Neuron (in vitro differentiated cells): ENCODE measurements at regions not wholly inside any gene's neighbourhood (a gene's known extent, or its start where the extent isn't known, plus 50 kb on each side); places are given as distances from the start of the nearest gene placed in this dataset.
"Not testable (repeated sequence)": the region's sequence is repeated elsewhere in the genome, so short reads cannot be mapped to it uniquely, and the experiment has no call there.

ENCODE experiments used
- H2AFZ ChIP-seq: one replicate; pipeline ENCODE4 v1.6.1; 2013; ENCODE audit warnings: low read depth, mild to moderate bottlenecking, inconsistent platforms, low read length, moderate library complexity
- H3K27me3 ChIP-seq: one replicate; pipeline ENCODE4 v1.6.1; 2013; ENCODE audit warnings: low read length; ENCODE audit not compliant: insufficient read depth
- H3K36me3 ChIP-seq: one replicate; pipeline ENCODE4 v1.6.1; 2013; ENCODE audit warnings: low read length; ENCODE audit not compliant: insufficient read depth
- H3K4me1 ChIP-seq: one replicate; pipeline ENCODE4 v1.6.1; 2013; ENCODE audit warnings: low read length; ENCODE audit not compliant: insufficient read depth
- H3K4me3 ChIP-seq: 2 replicates; pipeline ENCODE4 v1.5.1; 2013; ENCODE audit warnings: mild to moderate bottlenecking, low read length, moderate library complexity
- H3K9me3 ChIP-seq: one replicate; pipeline ENCODE4 v1.6.1; 2013; ENCODE audit warnings: low read length

DNA sequence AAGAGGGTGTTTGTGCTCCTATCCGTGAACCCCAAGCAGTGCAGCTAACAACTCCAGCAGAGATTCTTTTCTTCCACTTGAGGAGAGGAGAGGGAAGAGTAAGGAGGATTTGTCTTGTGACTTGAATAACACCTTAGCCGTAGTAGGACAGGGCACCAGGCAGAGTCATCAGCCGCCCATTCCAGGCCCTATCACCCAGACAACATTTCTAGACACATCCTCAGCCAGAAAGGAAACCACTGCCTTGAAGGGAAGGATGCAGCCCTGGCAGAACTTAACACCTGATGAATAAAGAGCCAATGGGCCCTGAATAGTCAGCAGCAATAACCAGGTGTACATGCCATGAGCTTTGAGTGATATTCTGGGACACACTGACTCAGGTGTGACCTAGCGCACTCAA lies 1013.0 kb upstream of the COX7C start:
- no peaks in the 10 kb centered on the region for H3K36me3 ChIP-seq
- no peaks in the 10 kb centered on the region for H3K4me1 ChIP-seq
- H3K27me3 ChIP-seq = no peaks in the 10 kb centered on the region
- no peak overlapping the region for H3K4me3 ChIP-seq
- no peak overlapping the region for H2AFZ ChIP-seq
- no peaks in the 10 kb centered on the region for H3K9me3 ChIP-seq

DNA sequence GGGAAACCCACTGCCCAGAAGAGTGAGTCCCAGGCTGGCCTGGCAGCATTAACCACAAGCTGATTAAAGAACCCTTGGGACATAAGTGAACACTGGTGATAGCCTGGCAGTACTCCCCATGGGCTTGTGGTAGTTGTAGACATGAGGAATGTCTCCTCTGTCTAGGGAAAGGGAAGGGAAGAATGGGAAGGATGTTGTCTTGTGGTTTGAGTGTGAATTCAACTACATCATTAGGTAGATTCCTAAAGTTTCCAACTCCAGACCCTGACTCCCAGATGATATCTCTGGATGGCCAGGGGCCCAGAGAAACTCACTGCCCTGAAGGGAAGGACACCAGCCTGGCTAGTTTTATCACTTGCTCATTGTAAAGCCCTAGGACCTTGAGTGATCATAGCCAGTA lies 1012.4 kb upstream of the COX7C start:
- Histone ChIP-seq H3K36me3 (no peaks in the 10 kb centered on the region), H2AFZ (no peak overlapping the region), H3K4me3 (no peak overlapping the region), H3K9me3 (no peaks in the 10 kb centered on the region), H3K4me1 (no peaks in the 10 kb centered on the region), H3K27me3 (no peaks in the 10 kb centered on the region)

DNA sequence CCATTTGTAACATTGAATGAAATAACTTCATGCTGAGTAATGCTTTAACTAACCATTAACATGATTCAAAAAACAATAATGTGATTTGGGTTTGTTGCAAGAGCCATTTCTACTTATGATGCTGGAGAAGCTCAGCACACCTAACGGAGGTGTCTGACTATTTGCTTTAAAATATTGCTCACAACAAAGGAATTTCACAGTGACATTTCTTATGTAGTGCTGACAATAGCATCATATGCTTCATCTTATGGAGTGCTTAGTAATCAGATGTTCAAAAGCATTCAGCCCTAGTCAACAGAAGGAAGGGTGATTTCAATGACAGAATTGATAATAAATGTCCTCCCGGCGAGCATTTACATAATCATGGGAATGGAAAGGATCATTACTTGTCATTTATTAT lies 1003.3 kb upstream of the COX7C start:
- no peaks in the 10 kb centered on the region for H3K4me1 ChIP-seq
- H3K9me3 ChIP-seq = no peaks in the 10 kb centered on the region
- no peaks in the 10 kb centered on the region for H3K27me3 ChIP-seq
- H2AFZ ChIP-seq = no peak overlapping the region
- H3K4me3 ChIP-seq = no peak overlapping the region
- H3K36me3 ChIP-seq = no peaks in the 10 kb centered on the region

DNA sequence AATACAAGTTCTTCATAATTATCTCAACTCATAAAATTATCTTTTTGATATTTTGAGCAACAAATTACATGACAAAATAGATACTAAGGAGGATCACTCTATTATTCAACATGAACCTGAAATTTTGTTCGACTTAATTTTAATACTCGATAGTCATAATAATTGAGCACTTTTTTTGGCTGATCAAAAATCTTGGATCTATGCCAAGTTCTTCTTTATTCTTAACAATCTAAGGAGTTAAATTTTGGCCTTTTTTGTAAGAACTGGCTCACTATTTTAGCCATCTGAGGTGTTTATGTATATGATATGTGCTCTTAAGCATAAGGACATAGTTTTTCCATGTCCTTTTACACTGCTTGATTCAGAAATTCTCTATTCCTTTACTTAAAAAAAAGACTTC lies 996.1 kb upstream of the COX7C start:
- no peaks in the 10 kb centered on the region for H3K4me1 ChIP-seq
- no peaks in the 10 kb centered on the region for H3K36me3 ChIP-seq
- H2AFZ ChIP-seq = no peak overlapping the region
- H3K4me3 ChIP-seq = no peak overlapping the region
- H3K9me3 ChIP-seq = no peaks in the 10 kb centered on the region
- no peaks in the 10 kb centered on the region for H3K27me3 ChIP-seq

DNA sequence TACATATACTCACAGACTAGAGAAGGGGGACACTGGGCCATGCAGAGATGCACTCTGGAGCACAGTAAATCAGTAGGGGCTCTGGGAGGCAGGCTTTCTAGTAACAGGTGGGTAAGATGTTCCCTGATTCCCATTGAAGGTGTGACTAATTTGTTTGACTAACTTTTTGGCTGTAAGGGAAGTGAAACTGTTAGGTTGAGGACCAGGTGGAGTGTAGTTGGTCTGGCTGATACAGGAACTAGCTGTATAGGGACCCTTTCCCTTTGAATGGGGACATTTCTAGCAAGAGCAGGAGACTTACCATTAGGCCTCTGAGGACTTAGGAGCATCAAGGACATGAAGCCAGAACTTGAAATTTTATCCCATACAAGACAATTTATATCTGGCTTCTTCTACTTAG lies 989.6 kb upstream of the COX7C start:
- no peak overlapping the region for H3K4me3 ChIP-seq

DNA sequence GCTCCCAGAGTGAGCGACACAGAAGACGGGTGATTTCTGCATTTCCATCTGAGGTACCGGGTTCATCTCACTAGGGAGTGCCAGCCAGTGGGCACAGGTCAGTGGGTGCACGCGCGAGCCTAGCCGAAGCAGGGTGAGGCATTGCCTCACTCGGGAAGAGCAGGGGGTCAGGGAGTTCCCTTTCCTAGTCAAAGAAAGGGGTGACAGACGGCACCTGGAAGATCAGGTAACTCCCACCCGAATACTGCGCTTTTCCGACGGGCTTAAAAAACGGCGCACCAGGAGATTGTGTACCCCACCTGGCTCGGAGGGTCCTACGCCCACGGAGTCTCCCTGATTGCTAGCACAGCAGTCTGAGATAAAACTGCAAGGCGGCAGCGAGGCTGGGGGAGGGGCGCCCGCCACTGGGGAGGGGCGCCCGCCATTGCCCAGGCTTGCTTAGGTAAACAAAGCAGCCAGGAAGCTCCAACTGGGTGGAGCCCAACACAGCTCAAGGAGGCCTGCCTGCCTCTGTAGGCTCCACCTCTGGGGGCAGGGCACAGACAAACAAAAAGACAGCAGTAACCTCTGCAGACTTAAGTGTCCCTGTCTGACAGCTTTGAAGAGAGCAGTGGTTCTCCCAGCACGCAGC lies 979.1 kb upstream of the COX7C start:
- H3K9me3 ChIP-seq, H3K4me1 ChIP-seq, H3K36me3 ChIP-seq, H2AFZ ChIP-seq, H3K27me3 ChIP-seq, H3K4me3 ChIP-seq: not testable (repeated sequence)

More for the DNA sequence above, 989.6 kb upstream of the COX7C start:
- Histone ChIP-seq H2AFZ (no peak overlapping the region), H3K4me1 (no peaks in the 10 kb centered on the region), H3K36me3 (no peaks in the 10 kb centered on the region), H3K9me3 (no peaks in the 10 kb centered on the region), H3K27me3 (no peaks in the 10 kb centered on the region)

DNA sequence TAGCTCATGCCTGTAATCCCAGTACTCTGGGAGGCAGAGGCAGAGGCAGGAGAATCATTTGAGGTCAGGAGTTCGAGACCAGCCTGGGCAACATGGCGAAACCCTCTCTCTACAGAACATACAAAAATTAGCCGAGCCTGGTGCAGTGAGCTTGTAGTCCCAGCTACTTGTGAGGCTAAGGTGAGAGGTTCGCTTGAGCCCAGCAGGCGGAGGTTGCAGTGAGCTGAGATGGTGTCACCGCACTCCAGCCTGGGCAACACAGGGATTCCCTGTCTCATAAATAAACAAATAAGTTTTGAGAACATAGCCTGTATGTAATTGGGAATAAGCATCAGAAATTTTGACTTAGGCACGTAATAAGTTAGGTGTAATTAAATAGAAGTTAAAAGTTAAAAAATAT lies 971.7 kb upstream of the COX7C start:
- Histone ChIP-seq H2AFZ (no peak overlapping the region), H3K9me3 (no peaks in the 10 kb centered on the region), H3K4me3 (no peak overlapping the region), H3K4me1 (no peaks in the 10 kb centered on the region), H3K27me3 (no peaks in the 10 kb centered on the region), H3K36me3 (no peaks in the 10 kb centered on the region)

DNA sequence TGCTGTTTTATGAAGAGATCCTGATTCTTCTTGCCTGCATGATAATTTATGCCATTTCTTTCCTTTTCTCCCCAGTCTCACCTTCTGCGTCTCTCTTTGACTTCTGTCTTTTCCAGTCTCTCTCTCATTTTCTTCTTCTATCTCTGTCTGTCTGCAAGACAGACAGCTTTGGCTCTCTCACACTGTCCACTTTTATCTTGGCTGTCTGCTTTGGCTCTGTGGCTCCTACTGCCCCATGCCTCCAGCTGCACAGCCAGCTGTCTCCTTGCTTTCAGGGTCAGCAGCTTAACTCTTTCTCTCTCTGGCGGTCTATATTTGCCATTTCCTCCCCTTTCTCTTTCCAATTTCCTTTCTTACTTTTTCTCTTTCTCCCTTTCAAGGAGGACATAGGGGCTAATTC lies 971.1 kb upstream of the COX7C start:
- no peaks in the 10 kb centered on the region for H3K36me3 ChIP-seq
- no peaks in the 10 kb centered on the region for H3K27me3 ChIP-seq
- no peaks in the 10 kb centered on the region for H3K4me1 ChIP-seq
- no peak overlapping the region for H2AFZ ChIP-seq
- no peak overlapping the region for H3K4me3 ChIP-seq
- H3K9me3 ChIP-seq = no peaks in the 10 kb centered on the region

DNA sequence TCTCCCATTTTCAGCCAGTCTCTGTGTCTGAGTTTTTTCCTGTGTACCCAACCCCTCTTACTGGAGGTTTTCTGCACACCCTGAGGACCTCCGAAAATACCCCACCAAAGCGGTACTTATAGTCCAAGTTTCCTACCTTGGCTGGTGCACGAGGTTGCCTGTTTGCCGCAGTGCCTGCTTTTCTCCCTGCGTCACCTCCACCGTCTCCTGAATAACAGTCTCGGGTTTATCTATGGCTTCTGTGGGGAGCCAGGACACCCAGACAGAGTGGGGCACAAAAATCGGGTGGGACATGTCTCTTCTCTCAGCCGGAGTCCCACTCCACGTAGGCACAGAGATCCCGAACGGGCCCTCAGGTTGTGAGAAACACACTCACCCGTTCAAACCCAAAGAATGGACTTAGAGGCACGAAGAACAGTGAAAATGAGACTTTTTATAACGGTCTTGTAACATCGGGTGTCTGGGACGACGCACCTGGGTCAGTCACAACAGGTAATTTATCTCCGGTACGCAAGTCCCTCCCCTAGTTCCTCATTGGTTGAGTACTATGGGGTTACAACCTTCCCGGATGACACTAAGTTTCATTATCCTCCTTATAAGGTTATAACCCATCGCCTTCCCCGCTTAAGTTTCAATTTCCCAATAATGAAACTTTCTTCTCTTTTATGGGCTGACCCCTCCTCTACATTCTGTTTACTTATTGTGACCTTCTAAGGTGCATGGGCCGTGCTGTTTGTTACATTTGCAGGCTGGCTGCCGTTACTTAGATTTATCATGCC lies 970.2 kb upstream of the COX7C start:
- no peak overlapping the region for H3K4me3 ChIP-seq
- H3K36me3 ChIP-seq = no peaks in the 10 kb centered on the region
- no peaks in the 10 kb centered on the region for H3K27me3 ChIP-seq
- H3K4me1 ChIP-seq = no peaks in the 10 kb centered on the region
- H2AFZ ChIP-seq = no peak overlapping the region
- no peaks in the 10 kb centered on the region for H3K9me3 ChIP-seq

DNA sequence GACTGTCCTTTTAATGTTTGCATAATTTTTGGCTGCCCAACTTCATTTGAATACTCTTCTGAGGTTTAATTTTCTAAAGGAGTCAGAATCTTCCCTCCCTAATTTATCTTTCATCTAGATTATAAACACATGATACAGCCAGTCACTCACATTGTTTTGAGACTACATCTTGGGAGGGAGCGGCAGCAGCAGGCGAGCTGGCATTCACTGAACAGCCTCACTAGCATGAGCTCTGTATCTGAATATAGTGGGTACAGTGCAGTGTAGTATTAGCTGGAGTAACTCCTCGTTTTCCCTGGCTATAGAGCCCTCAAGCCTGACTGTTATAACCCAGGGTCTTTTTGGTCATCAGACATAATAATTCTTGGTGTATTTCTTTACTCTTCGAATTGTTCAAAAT lies 969.2 kb upstream of the COX7C start:
- Histone ChIP-seq H3K4me1 (no peaks in the 10 kb centered on the region), H2AFZ (no peak overlapping the region), H3K9me3 (no peaks in the 10 kb centered on the region), H3K27me3 (no peaks in the 10 kb centered on the region), H3K4me3 (no peak overlapping the region), H3K36me3 (no peaks in the 10 kb centered on the region)

DNA sequence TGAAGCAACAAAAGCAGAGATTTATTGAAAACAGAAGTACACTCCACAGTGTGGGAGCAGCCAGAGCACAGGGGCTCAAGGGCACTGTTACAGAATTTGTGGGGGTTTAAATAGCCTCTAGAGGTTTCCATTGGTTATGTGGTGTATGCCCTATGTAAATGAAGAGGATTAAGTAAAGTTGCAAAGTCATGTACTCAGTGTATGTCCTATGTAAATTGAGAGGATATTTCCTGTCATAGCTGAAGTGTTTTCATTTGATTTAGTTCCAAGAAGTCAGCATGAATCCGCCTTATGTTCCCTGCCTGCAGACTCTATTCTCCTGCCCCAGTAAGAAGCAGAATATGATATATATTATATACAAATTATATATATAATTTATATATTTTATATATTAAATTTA lies 966.0 kb upstream of the COX7C start:
- H3K4me1 ChIP-seq = no peaks in the 10 kb centered on the region
- H3K27me3 ChIP-seq = no peaks in the 10 kb centered on the region
- no peak overlapping the region for H3K4me3 ChIP-seq
- no peaks in the 10 kb centered on the region for H3K9me3 ChIP-seq
- no peaks in the 10 kb centered on the region for H3K36me3 ChIP-seq
- H2AFZ ChIP-seq = no peak overlapping the region

DNA sequence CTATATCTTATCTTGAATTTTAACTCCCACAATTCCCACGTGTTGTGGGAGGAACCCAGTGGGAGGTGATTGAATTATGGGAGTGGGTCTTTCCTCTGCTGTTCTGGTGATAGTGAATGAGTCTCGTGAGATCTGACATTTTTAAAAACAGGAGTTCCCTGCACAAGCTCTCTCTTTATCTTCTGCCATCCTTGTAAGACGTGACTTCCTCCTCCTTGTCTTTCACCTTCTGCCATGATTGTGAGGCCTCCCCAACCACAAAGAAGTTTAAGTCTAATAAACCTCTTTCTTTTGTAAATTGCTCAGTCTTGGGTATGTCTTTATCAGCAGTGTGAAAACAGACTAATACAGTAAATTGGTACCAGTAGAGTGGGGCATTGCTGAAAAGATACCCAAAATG lies 963.6 kb upstream of the COX7C start:
- not testable (repeated sequence) for H3K27me3 ChIP-seq, H3K4me3 ChIP-seq, H3K4me1 ChIP-seq, H2AFZ ChIP-seq, H3K9me3 ChIP-seq, H3K36me3 ChIP-seq

DNA sequence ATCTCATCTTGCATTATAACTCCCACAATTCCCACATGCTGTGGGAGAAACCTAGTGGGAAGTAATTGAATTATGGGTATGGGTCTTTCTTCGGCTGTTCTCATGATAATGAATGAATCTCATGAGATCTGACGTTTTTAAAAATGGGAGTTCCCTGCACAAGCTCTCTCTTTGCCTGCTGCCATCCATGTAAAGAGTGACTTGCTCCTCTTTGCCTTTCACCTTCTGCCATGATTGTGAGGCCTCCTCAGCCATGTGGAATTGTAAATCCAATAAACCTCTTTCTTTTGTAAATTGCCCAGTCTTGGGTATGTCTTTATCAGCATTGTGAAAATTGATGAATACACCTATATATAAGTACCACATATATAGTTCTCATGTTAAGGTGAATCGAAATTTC lies 961.7 kb upstream of the COX7C start:
- no peaks in the 10 kb centered on the region for H3K4me1 ChIP-seq

DNA sequence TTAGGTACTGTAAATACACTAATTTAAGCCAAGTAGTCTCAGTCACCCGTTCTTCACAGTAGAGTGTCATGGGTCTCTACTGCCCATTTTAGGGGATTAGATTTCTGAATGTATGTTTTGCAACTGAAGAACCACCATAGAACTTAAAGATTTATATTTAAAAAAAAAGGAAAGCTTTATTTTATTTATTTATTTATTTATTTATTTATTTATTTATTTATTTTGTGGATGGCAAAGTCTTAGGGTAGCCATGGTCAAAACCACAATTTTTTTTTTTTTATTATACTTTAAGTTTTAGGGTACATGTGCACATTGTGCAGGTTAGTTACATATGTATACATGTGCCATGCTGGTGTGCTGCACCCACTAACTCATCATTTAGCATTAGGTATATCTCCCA lies 960.4 kb upstream of the COX7C start:
- not testable (repeated sequence) for H3K9me3 ChIP-seq, H3K4me3 ChIP-seq, H3K36me3 ChIP-seq, H2AFZ ChIP-seq, H3K27me3 ChIP-seq, H3K4me1 ChIP-seq

More for the DNA sequence above, 961.7 kb upstream of the COX7C start:
- Histone ChIP-seq H3K4me3 (no peak overlapping the region), H3K27me3 (no peaks in the 10 kb centered on the region), H3K36me3 (no peaks in the 10 kb centered on the region), H2AFZ (no peak overlapping the region), H3K9me3 (no peaks in the 10 kb centered on the region)
